ENCODE measurements at regions not wholly inside any gene's neighbourhood (a gene's known extent, or its start where the extent isn't known, plus 50 kb on each side); places are given as distances from the start of the nearest gene placed in this dataset.

- H3K4me3 ChIP-seq (ENCODE audit: low read depth, low read length): no peak overlapping the region
- DNase-seq (ENCODE audit: low read depth): no peak
These were observed 144.0 kb upstream of the PLEKHG7 start for GRCh38 chr12:92558806-92559205.

DNA sequence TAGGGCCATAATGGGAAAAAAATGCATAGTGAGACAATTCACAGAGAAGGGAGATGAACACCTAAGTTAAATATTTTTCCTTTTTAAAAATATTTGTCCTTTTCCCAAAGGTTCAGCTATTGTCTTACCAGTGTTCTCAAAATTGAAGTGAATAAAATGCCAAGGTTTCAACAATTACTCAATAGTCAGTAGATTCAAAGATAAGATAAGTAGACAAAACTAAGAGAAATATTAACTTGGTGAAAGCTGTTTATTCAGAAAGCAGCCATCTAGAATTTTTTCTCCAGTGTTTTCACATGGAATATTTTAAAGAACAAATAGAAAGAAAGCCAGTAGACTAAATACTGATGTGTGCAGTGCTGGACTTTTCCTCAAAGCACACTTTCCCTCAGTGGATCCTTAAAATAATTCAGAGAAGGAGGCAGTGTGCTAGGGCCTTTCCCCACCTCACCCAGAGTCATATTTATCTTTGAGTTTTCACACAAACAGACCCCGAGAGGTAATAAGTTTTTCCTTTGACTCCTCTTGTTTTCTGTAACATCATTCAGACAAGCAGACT is 144.5 kb upstream of the PLEKHG7 start:
- DNase-seq (ENCODE audit: low read depth): no peak
- no peak overlapping the region for H3K4me3 ChIP-seq (ENCODE audit: low read depth, low read length)

DNA sequence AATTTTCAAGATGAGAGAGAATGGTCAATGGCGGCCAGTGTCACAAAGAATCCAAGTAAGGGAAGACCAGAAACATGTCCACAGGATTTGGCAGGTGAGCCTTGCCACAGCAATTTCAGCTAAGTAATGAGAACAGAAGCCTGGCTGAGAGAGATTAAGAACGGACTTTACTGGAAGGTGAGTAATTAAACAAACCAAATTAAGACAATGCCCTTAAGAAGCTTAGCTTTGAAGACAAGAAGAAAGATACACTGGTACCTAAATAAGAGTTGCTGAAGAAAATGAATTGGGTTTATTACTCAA is 145.4 kb upstream of the PLEKHG7 start:
- no peak overlapping the region for H3K4me3 ChIP-seq (ENCODE audit: low read depth, low read length)
- DNase-seq (ENCODE audit: low read depth): no peak

DNA sequence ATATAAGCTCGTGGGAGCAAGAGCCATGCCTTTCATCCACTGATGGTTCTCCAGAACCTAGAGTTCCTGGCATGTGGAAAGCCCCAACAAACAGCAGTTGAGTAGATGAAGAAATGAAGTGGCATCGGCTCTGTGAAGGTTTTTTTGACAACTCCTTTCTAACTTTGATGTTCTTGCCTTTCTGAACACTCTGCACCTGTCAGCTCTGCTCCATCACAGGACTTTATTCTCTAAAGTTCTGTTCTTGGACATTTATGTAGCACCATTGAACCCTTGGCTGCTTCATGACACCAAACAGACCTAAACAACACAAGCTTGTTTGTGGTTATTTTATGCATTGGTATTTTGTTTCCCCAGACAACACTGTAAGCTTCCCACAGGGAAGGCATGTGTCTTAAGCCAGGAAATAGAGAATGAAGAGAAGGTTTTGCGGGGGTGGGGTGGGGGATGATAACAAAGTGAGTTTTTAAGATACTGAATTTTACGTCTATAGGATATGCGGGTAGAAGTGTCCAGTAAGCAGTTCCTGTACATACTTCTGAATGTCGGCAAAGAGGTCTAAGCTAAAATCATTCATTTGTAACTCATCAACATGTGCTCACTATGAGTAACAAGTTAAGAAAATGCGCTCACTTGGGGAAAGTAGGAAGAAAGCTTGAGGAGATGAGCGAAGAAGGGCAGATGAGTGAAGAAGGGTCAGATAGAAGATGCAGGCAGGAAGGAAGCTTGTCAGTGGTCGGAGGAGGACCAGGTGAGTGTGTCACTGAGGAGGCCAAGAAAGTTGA is 146.0 kb upstream of the PLEKHG7 start:
- H3K4me3 ChIP-seq (ENCODE audit: low read depth, low read length): no peak overlapping the region

DNA sequence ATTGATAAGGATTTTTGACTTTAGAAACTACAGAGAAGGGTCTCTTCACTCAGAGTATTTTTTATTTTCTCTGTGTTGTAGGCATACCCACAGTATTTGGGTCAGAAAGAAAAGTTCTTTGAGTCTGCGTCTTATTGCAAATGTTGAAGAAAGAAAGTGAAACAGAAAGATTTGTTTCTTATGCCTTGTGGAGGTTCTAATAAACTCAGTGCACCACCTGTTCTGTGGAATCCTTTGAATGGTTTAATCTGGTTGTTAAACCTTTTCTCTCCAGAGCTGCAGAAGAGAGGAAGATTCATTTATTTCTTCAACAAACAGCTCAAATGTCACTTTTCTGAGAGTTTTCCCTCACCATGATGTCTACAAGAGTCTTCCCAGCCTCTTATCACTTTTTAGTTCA is 146.6 kb upstream of the PLEKHG7 start:
- no peak overlapping the region for H3K4me3 ChIP-seq (ENCODE audit: low read depth, low read length)
- no peak for DNase-seq (ENCODE audit: low read depth)

More for the DNA sequence above, 146.0 kb upstream of the PLEKHG7 start:
- DNase-seq (ENCODE audit: low read depth): no peak

GRCh38 chr12:92554158-92555073 is 148.4 kb upstream of the PLEKHG7 start:
- no peak for DNase-seq (ENCODE audit: low read depth)
- H3K4me3 ChIP-seq (ENCODE audit: low read depth, low read length): no peak overlapping the region

DNA sequence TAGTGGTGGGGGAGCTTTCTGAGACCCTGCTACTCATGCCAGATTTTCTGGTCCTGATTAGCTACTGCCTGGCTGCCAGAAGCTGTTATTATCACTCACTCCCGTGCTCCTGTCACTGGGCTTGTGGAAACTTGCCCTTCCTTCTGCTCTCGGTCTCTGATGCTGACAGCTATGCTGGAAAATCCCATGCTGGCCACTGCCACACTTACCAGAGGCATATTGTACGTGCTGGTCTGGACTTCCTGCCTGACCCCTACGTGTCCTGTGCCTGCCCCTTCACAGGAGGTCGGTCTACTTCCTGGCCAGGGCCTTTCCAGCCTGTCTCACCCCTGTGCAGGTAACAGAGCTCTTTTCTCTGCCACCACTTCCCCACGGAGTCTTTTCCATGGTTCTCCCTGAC is 149.4 kb upstream of the PLEKHG7 start:
- no peak overlapping the region for H3K4me3 ChIP-seq (ENCODE audit: low read depth, low read length)
- no peak for DNase-seq (ENCODE audit: low read depth)

GRCh38 chr12:92552412-92553108 is 150.2 kb upstream of the PLEKHG7 start:
- no peak overlapping the region for H3K4me3 ChIP-seq (ENCODE audit: low read depth, low read length)
- DNase-seq (ENCODE audit: low read depth): no peak

DNA sequence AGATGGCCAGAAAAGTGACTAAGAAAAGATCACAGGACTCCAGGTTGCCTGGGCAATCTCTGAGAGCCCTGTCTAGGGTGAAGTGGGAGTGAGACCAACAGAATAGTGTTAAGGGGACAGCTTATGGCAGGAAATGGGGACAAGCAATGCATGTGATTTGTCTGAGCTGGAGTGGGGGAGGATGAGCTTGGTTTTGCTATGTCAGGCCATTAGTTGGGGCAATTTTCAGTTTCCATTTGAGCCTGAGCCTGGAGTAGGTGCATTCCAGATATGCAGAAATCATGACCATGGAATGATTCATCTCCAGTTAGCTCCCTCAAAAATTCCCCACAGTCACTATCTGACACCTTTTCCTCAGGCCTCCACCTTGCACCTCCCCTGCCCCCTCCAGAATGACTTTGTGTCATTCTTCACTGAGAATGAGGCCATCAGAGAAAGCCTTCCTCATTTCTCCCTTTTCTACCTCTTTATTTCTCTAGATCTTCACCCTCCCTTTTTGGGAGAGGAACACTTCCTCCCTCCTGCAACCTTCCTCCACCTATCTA is 150.9 kb upstream of the PLEKHG7 start:
- no peak overlapping the region for H3K4me3 ChIP-seq (ENCODE audit: low read depth, low read length)
- no peak for DNase-seq (ENCODE audit: low read depth)

DNA sequence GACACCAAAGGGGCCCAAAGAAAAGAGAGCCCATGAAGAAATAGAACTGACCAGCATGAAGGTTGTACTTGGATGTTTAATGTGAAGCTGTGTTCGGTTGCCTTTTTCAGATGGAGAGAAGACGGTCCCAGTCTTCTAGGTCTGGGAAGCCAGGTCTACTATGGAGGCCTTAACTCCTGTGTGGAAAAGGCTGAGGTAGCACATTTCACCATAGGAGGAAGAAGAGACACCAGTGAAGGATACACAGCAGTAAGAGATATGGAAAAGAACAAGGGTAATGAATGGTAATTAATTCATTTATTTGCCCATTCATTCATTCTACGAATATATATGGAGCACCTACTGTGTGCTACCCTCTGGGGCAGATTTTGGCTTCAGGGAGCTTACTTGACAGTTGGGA is 151.6 kb upstream of the PLEKHG7 start:
- DNase-seq (ENCODE audit: low read depth): no peak
- H3K4me3 ChIP-seq (ENCODE audit: low read depth, low read length): no peak overlapping the region

DNA sequence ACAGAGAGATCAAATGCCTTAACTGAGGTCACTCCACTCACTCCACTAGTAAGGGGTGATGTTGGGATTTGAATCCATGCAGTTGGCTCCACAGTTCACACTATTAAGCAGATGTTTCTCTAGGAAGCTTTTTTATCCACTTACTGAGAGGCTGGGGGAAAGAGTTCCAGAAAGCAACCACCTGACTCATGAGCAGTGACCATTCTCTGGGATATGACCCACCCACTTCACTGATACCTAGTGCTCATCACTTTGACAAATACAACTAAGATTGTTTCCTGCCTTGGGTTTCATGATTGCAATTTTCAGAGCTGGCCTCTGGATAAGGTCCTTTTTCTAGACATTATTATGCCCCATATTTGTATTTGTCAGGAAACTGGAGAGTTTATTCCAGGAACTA is 152.1 kb upstream of the PLEKHG7 start:
- no peak overlapping the region for H3K4me3 ChIP-seq (ENCODE audit: low read depth, low read length)
- no peak for DNase-seq (ENCODE audit: low read depth)

- no peak for DNase-seq (ENCODE audit: low read depth)
- H3K4me3 ChIP-seq (ENCODE audit: low read depth, low read length): no peak overlapping the region
These were observed 152.5 kb upstream of the PLEKHG7 start for GRCh38 chr12:92550254-92550653.

- no peak for DNase-seq (ENCODE audit: low read depth)
These were observed 153.3 kb upstream of the PLEKHG7 start for GRCh38 chr12:92549516-92549915.

DNA sequence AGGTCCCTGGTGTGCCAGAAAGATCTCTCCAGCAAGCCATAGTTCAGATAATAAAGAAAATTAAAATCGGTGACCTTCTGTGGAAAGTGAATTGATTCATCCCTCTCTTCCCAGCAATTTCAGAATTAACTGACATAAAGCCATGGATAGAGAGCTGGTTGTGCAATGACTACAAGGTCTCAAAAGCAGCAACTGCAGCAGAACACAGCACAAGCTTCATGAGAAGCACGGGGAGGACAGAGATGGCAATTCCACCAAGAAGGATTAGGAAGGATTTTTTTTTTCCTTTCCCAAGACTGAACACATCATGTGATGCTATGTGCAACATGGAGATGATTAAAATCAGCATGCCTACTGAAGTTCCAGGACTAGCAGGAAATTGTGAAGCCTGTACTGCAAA is 154.9 kb upstream of the PLEKHG7 start:
- H3K4me3 ChIP-seq (ENCODE audit: low read depth, low read length): no peak overlapping the region
- DNase-seq (ENCODE audit: low read depth): no peak

More at GRCh38 chr12:92549516-92549915, 153.3 kb upstream of the PLEKHG7 start:
- H3K4me3 ChIP-seq (ENCODE audit: low read depth, low read length): no peak overlapping the region

- no peak for DNase-seq (ENCODE audit: low read depth)
- H3K4me3 ChIP-seq (ENCODE audit: low read depth, low read length): no peak overlapping the region
These were observed 155.4 kb upstream of the PLEKHG7 start for GRCh38 chr12:92547420-92547819.

GRCh38 chr12:92546635-92547348 is 156.0 kb upstream of the PLEKHG7 start:
- no peak overlapping the region for H3K4me3 ChIP-seq (ENCODE audit: low read depth, low read length)
- no peak for DNase-seq (ENCODE audit: low read depth)

DNA sequence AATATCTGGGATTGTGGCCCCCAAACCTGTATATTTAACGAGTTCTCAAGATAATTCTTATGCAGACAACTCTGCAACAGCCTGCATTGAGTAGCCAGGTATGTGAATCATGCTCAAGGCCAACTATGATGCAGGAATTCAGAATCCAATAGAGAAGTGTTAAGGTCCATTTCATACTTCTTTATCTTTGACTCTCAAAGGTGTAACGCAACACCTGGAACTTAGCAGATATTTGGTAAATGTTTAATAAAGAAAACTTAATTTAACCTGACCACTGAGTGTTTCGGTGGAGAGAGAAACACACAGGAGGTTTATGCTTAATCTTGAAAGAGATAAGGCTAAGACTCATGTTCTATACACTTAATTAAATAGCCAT is 156.5 kb upstream of the PLEKHG7 start:
- DNase-seq (ENCODE audit: low read depth): no peak
- no peak overlapping the region for H3K4me3 ChIP-seq (ENCODE audit: low read depth, low read length)

GRCh38 chr12:92544322-92544721 is 158.5 kb upstream of the PLEKHG7 start:
- DNase-seq (ENCODE audit: low read depth): no peak
- H3K4me3 ChIP-seq (ENCODE audit: low read depth, low read length): no peak overlapping the region

DNA sequence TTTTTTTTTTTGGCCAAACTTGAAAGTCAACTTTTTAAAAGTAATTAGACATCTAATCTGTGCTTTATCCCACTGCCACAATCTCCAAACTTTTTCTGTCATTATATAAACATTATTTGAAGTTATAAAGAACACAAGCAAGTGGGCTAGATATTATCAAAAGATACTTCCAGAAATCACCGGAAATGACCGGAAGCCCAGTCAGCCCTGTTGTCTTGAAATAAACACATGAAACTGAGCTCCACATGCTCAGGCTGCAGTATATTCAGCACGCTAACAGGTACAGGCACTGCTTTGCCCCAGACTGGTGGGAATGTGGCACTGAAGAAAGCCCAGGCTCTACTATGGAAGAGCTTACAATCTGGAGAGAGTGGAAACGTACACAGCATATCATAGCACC is 158.9 kb upstream of the PLEKHG7 start:
- no peak overlapping the region for H3K4me3 ChIP-seq (ENCODE audit: low read depth, low read length)
- no peak for DNase-seq (ENCODE audit: low read depth)
